HepG2 (cell line): ENCODE measurements at regions not wholly inside any gene's neighbourhood (a gene's known extent, or its start where the extent isn't known, plus 50 kb on each side); places are given as distances from the start of the nearest gene placed in this dataset.

Experiments used
- ATAC-seq: fragments of 200-7000 bp; cut with Tn5 transposase; 3 replicates; pipeline ENCODE4 v1.9.1; 2020; ENCODE audit warnings: mild to moderate bottlenecking, moderate library complexity
- BruUV-seq: library from RNA; stranded (reverse); fragments of 400-500 nt; replicated peaks from 2 replicates; lab custom pipeline; 2021; lab: Mats Ljungman, UMichigan
- CTCF ChIA-PET: fragments of 300-600 bp; formaldehyde crosslinking; extraction: SDS; loops from one replicate; lab custom pipeline; 2021; ENCODE audit warnings: low total read pairs, inconsistent platforms, low intra/inter-chr PET ratio; lab: Yijun Ruan, JAX
- POLR2A ChIA-PET: fragments of 350-600 bp; sonication (Branson Sonifier 250); formaldehyde crosslinking; loops from one replicate; lab custom pipeline; 2020; ENCODE audit warnings: antibody characterized with exemption, inconsistent platforms; lab: Yijun Ruan, JAX
- DNase-seq: peaks from one replicate; pipeline ENCODE4 v3.0.0-alpha.2; 2015; ENCODE audit warnings: low spot score
- FAIRE-seq: peaks from 3 replicates; lab custom pipeline; 2011; peaks lifted over from hg19 to GRCh38; lab: Jason Lieb, UNC
- H2AFZ ChIP-seq: one replicate; pipeline ENCODE4 v1.6.1; 2011; ENCODE audit warnings: low read length, inconsistent platforms
- H3K27ac ChIP-seq: fragments of 300-600 bp; 3 replicates; pipeline ENCODE4 v1.8.0; 2011; ENCODE audit warnings: mixed run types, mild to moderate bottlenecking, mixed read lengths, low read length, inconsistent platforms; ENCODE audit not compliant: insufficient read depth; ENCODE audit errors: extremely low read length
- H3K27me3 ChIP-seq, 2 experiments: fragments of 200-600 bp in 1 of 2; 2 replicates in 1 of 2; 3 replicates in 1 of 2; pipeline versions ENCODE4 v1.6.0 to v1.8.0; 2011; ENCODE audit warnings: low read length in 2 of 2, mild to moderate bottlenecking in 2 of 2, moderate library complexity in 2 of 2, inconsistent platforms in 1 of 2; ENCODE audit not compliant: insufficient read depth in 2 of 2, control insufficient read depth in 1 of 2
- H3K36me3 ChIP-seq, 2 experiments: fragments of 200-600 bp in 1 of 2; replicated peaks in 1 of 2; 2 replicates in 1 of 2; 3 replicates in 1 of 2; pipeline versions ENCODE4 v1.5.1 to v1.8.0; 2011; ENCODE audit warnings: low read length in 2 of 2, inconsistent platforms in 1 of 2; ENCODE audit not compliant: insufficient read depth in 2 of 2, control insufficient read depth in 1 of 2
- H3K4me1 ChIP-seq: 2 replicates; pipeline ENCODE4 v1.5.1; 2012; ENCODE audit warnings: low read length, inconsistent platforms; ENCODE audit not compliant: insufficient read depth
- H3K4me2 ChIP-seq: 2 replicates; pipeline ENCODE4 v1.6.0; 2011; ENCODE audit warnings: low read depth, low read length, inconsistent platforms
- H3K4me3 ChIP-seq, 3 experiments: fragments of 200-600 bp in 1 of 3; sonication (generic), shearing (Covaris generic) in 1 of 3; replicated peaks in 1 of 3; 2 replicates each; pipeline ENCODE4 v1.5.1; 2011 to 2016; ENCODE audit warnings: low read length in 3 of 3, inconsistent platforms in 2 of 3, low read depth in 2 of 3, mild to moderate bottlenecking in 2 of 3, control low read depth in 1 of 3, mixed read lengths in 1 of 3; ENCODE audit not compliant: insufficient read depth in 1 of 3
- H3K79me2 ChIP-seq: one replicate; pipeline ENCODE4 v1.6.1; 2011; ENCODE audit warnings: low read length, inconsistent platforms; ENCODE audit not compliant: insufficient read depth
- H3K9ac ChIP-seq: 2 replicates; pipeline ENCODE4 v1.6.0; 2011; ENCODE audit warnings: mild to moderate bottlenecking, low read depth, low read length, inconsistent platforms; ENCODE audit not compliant: insufficient read depth
- H3K9me3 ChIP-seq: 2 replicates; pipeline ENCODE4 v1.5.1; 2012; ENCODE audit warnings: mild to moderate bottlenecking, low read length
- H4K20me1 ChIP-seq: 2 replicates; pipeline ENCODE4 v1.6.0; 2011; ENCODE audit warnings: inconsistent platforms, mild to moderate bottlenecking, low read length, moderate library complexity; ENCODE audit not compliant: insufficient read depth
- GATAD1 ChIP-seq: IDR thresholded peaks from 2 replicates; pipeline ENCODE4 v1.6.1; 2016; ENCODE audit warnings: missing genetic modification reagents, missing compliant biosample characterization
- HMGXB4 ChIP-seq, 2 experiments: sonication (generic) in 1 of 2; formaldehyde crosslinking in 1 of 2; IDR thresholded peaks; 2 replicates each; pipeline versions ENCODE4 v1.4.0 to v1.6.1; 2018 to 2020; ENCODE audit warnings: missing genetic modification reagents in 2 of 2, borderline replicate concordance in 1 of 2, low read depth in 1 of 2, mild to moderate bottlenecking in 1 of 2, missing biosample characterization in 1 of 2
- KLF13 ChIP-seq: sonication (generic); formaldehyde crosslinking; IDR thresholded peaks from 2 replicates; pipeline ENCODE4 v1.4.0; 2020; ENCODE audit warnings: mild to moderate bottlenecking, missing genetic modification reagents
- MEIS2 ChIP-seq: sonication (generic); formaldehyde crosslinking; IDR thresholded peaks from 2 replicates; pipeline ENCODE4 v1.9.0; 2021; ENCODE audit warnings: mild to moderate bottlenecking, missing genetic modification reagents
- MXD1 ChIP-seq: sonication (generic); formaldehyde crosslinking; IDR thresholded peaks from 2 replicates; pipeline ENCODE4 v1.4.0; 2020; ENCODE audit warnings: mild to moderate bottlenecking, missing genetic modification reagents
- PTBP1 ChIP-seq: fragments of 200-400 bp; formaldehyde crosslinking; IDR thresholded peaks from 2 replicates; pipeline ENCODE4 v1.6.1; 2018; ENCODE audit warnings: low read length, low read depth; ENCODE audit not compliant: poor library complexity, severe bottlenecking
- RORA ChIP-seq: sonication (generic); formaldehyde crosslinking; IDR thresholded peaks from 2 replicates; pipeline ENCODE4 v1.5.0; 2020; ENCODE audit warnings: mild to moderate bottlenecking, missing genetic modification reagents, moderate library complexity
- SAFB2 ChIP-seq: sonication (generic); formaldehyde crosslinking; IDR thresholded peaks from 2 replicates; pipeline ENCODE4 v1.5.1; 2020; ENCODE audit warnings: missing genetic modification reagents, low read depth, mild to moderate bottlenecking, borderline replicate concordance
- SNAPC5 ChIP-seq: sonication (generic); formaldehyde crosslinking; IDR thresholded peaks from 2 replicates; pipeline ENCODE4 v1.8.1; 2023; ENCODE audit warnings: mild to moderate bottlenecking, missing genetic modification reagents, borderline replicate concordance
- TP53 ChIP-seq: sonication (generic); formaldehyde crosslinking; conservative IDR thresholded peaks from 2 replicates; pipeline ENCODE4 v1.4.0; 2020; ENCODE audit warnings: missing genetic modification reagents
- ZBTB33 ChIP-seq: sonication (generic); formaldehyde crosslinking; IDR thresholded peaks from 2 replicates; pipeline ENCODE4 v1.4.0; 2020; ENCODE audit warnings: missing genetic modification reagents
- ZMYM2 ChIP-seq: sonication (generic); formaldehyde crosslinking; IDR thresholded peaks from 2 replicates; pipeline ENCODE4 v1.8.0; 2022; ENCODE audit warnings: mild to moderate bottlenecking, missing genetic modification reagents
- ZNF121 ChIP-seq: sonication (generic); formaldehyde crosslinking; IDR thresholded peaks from 2 replicates; pipeline ENCODE4 v1.5.0; 2020; ENCODE audit warnings: mild to moderate bottlenecking, missing genetic modification reagents
- ZNF253 ChIP-seq: sonication (generic); formaldehyde crosslinking; IDR thresholded peaks from 2 replicates; pipeline ENCODE4 v1.8.0; 2022; ENCODE audit warnings: mild to moderate bottlenecking, missing genetic modification reagents, borderline replicate concordance
- ZNF460 ChIP-seq: sonication (generic); formaldehyde crosslinking; IDR thresholded peaks from 2 replicates; pipeline ENCODE4 v1.5.1; 2020; ENCODE audit warnings: missing genetic modification reagents, mild to moderate bottlenecking, borderline replicate concordance
- ZNF710 ChIP-seq: sonication (generic); formaldehyde crosslinking; IDR thresholded peaks from 2 replicates; pipeline ENCODE4 v1.5.0; 2020; ENCODE audit warnings: mild to moderate bottlenecking, missing genetic modification reagents, borderline replicate concordance
- ZNF766 ChIP-seq: sonication (generic); formaldehyde crosslinking; IDR thresholded peaks from 2 replicates; pipeline ENCODE4 v1.5.0; 2020; ENCODE audit warnings: missing genetic modification reagents, borderline replicate concordance
- WGBS: methylation state at CpG from one replicate; pipeline ENCODE4 v1.1.6; 2017; ENCODE audit warnings: low lambda C conversion rate; 5-methylcytosine and 5-hydroxymethylcytosine counted together
- in situ Hi-C: cut with HindIII; loops from 2 replicates; pipeline ENCODE4 v1.10.0; 2017; ENCODE audit warnings: low pct_unique_long_range_greater_than_20kb; ENCODE audit not compliant: extremely low pct_ligation_motif_present
- intact Hi-C: fragments of 100-400 bp; cut with micrococcal nuclease; formaldehyde crosslinking; loops from one replicate; pipeline ENCODE4 v1.10.0; 2022; ENCODE audit not compliant: unreplicated experiment

- BruUV-seq, result no TSS peak
Observed at GRCh38 chr14:53408175-53408879, 255.2 kb upstream of the DDHD1 start.

More at GRCh38 chr14:53408175-53408879, 255.2 kb upstream of the DDHD1 start:
- DNase-seq (no peak), FAIRE-seq (no peak), ATAC-seq (no peak)
- no peak overlapping the region for H3K9ac ChIP-seq
- CTCF ChIA-PET, result no interaction called here
- H3K79me2 ChIP-seq, result no peaks in the 10 kb centered on the region
- H2AFZ ChIP-seq, result no peak overlapping the region
- no peak overlapping the region for H3K4me3 ChIP-seq
- H3K36me3 ChIP-seq, result no peaks in the 10 kb centered on the region
- POLR2A ChIA-PET, result no interaction called here
- H3K4me2 ChIP-seq, result no peak overlapping the region
- intact Hi-C loops, result no loop called here
- no peaks in the 10 kb centered on the region for H3K27me3 ChIP-seq
- WGBS, result 100% methylated on average over 2 of the region's 2 CpGs
- H3K27ac ChIP-seq, result no peak overlapping the region
- no peaks in the 10 kb centered on the region for H3K4me1 ChIP-seq
- no peaks in the 10 kb centered on the region for H3K9me3 ChIP-seq
- TF ChIP-seq ZBTB33 (CRISPR knock-in tag), result no peak
- TF ChIP-seq HMGXB4 (CRISPR knock-in tag; IDR thresholded peaks at IDR 0.05; ENCODE audit: borderline replicate concordance in 1 of 2, low read depth in 1 of 2), result no peak
- TF ChIP-seq SAFB2 (CRISPR knock-in tag), result no peak
- TF ChIP-seq TP53, result no peak
- no peak for TF ChIP-seq ZNF460
- TF ChIP-seq SNAPC5 (CRISPR knock-in tag), result no peak
- TF ChIP-seq ZMYM2 (CRISPR knock-in tag), result no peak
- no peak for TF ChIP-seq ZNF710
- no peak for TF ChIP-seq ZNF121 (CRISPR knock-in tag)
- TF ChIP-seq RORA (CRISPR knock-in tag), result no peak
- no peak for TF ChIP-seq ZNF253
- TF ChIP-seq GATAD1 (CRISPR knock-in tag), result no peak
- TF ChIP-seq MXD1 (CRISPR knock-in tag), result no peak
- no peak for TF ChIP-seq KLF13 (CRISPR knock-in tag)
- TF ChIP-seq MEIS2 (CRISPR knock-in tag), result no peak
- TF ChIP-seq ZNF766 (CRISPR knock-in tag), result no peak
- no peak for TF ChIP-seq PTBP1
- in situ Hi-C loops, result no loop called here
- H4K20me1 ChIP-seq, result no peaks in the 10 kb centered on the region
